ENCODE measurements at regions not wholly inside any gene's neighbourhood (a gene's known extent, or its start where the extent isn't known, plus 50 kb on each side); places are given as distances from the start of the nearest gene placed in this dataset.
"Not testable (repeated sequence)": the region's sequence is repeated elsewhere in the genome, so short reads cannot be mapped to it uniquely, and the experiment has no call there.

GRCh38 chr14:106365371-106365770, 839.0 kb downstream of the TMEM121 start:
- TF ChIP-seq CTCF (IDR thresholded peaks at IDR 0.05); E2F6 (IDR thresholded peaks at IDR 0.05; ENCODE audit: borderline replicate concordance, low read depth); NPAS2 (CRISPR knock-in tag; IDR thresholded peaks at IDR 0.05; ENCODE audit: borderline replicate concordance); JUN (IDR thresholded peaks at IDR 0.05); USF2 (IDR thresholded peaks at IDR 0.05); ESRRA (IDR thresholded peaks at IDR 0.05; ENCODE audit: borderline replicate concordance, low read length): not testable (repeated sequence)
